ENCODE measurements at regions not wholly inside any gene's neighbourhood (a gene's known extent, or its start where the extent isn't known, plus 50 kb on each side); places are given as distances from the start of the nearest gene placed in this dataset.
A peak's percentile ranks its signal among the peaks of the same experiment; 100 is the strongest.

DNA sequence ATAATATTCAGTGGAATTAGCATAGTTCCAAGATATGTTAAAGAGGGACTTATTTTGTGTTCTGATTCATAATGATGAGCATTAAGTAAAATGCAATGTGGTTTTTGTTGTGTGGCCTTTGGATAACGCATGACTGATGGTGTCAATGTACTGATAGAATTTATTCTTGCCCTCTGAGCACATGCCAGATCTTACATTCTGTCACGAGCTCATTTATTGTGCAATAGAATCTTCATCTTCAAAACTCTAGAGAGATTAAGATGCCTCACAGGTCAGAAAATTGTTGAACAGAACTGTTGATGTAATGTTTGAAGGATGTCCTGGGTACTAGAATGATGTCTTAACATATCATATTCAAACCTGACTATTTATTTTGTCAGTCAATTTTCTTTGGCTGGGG, 148.0 kb upstream of the HTR2A start:
- no peak for DNase-seq (ENCODE audit: low spot score)

- peak; percentile 52 for DNase-seq (ENCODE audit: low spot score)
Observed at GRCh38 chr13:47039106-47039505, 142.3 kb upstream of the HTR2A start.

- DNase-seq (ENCODE audit: low spot score), result no peak
Observed at GRCh38 chr13:47038188-47038587, 141.3 kb upstream of the HTR2A start.

- DNase-seq (ENCODE audit: low spot score), result no peak
Observed at GRCh38 chr13:47036294-47037008, 139.6 kb upstream of the HTR2A start.

- DNase-seq (ENCODE audit: low spot score), result peak; percentile 50
Observed at GRCh38 chr13:47033216-47033615, 136.4 kb upstream of the HTR2A start.

DNA sequence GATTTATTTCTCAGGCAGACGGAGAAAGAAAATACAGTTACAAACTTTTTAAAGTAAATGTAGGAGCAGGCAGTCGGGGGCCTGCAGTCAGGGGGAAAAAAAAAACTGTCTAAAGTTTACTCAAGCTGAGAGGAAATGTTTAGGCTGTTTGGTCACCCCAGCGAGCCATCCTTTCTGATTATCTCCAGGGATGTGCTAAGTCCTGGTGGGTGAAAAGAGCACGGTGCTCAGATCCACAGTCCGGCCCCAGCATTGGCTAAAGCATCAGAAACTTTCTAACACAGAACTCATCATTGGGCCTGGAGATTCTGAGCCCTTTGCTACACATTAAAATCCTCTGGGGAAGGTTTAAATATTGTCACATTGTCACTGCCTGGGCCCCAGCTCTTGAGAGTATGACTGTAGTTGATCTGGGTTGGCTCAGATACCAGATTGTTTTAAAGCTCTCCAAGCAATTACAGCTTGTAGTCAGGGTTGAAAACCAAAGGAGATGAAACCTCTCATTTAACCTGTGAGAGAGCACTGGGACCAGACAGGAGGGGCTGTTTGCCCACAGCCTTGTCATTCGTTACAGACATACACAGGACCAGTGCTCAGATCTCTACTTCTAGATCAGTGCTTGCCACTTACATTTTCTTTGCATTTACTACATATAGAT, 131.1 kb upstream of the HTR2A start:
- no peak for DNase-seq (ENCODE audit: low spot score)

- no peak for DNase-seq (ENCODE audit: low spot score)
Observed at GRCh38 chr13:47025791-47026447, 129.1 kb upstream of the HTR2A start.

DNA sequence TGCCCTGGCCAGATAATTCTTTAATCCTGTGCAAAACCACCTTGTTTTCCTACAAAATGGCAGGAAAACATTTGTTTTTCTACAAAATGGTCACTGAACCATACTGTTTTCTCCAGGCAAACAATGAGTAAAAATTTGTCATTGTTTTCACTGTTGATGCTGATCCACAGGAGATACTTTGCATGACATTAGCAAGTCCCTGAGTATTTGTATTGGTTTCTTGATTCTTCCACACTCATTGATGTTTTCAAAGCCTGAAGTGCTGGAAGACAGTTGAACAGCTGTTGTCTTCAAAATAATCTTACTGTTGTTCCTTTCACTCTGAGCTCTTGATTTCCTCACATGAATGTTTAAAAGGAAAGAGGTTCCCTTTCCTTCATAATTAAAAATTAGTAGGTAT, 123.1 kb upstream of the HTR2A start:
- DNase-seq (ENCODE audit: low spot score), result no peak

DNA sequence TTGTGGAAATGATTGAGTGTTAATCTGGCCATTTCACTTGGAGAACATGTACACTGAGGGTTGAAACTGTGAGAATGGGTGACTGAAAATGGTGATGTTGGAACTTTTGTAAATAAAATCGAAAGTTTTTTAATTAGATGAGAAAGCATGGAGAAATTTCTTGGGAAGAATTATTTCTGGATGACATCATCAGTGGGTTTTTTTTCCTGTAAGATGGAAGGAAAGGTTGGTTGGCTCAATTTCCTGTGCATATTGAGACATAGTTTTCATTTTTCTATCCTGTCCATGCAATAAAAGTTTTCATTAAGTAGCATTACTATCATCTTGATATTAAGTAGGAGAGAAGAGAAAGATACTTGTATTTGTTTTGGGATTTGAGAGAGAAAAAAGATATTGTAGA, 120.6 kb upstream of the HTR2A start:
- DNase-seq (ENCODE audit: low spot score), result peak; percentile 18

DNA sequence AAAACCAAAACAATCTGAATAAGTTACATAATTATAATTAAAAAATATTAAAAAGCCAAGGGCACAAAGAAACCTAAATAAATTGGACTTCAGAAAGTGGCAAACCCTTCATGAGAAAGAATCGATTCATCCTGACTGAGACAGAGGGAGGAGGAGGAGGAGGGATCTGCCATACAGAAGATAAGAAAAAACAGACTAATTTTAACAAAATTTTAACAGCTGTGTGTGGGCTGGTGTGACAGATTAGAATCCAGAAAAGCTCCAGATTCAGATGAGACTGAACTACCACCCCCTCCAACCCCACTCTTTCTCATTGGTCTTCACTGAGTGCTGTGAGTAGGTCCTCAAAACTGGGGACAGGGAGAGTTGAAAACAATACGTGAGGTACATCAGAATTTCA, 111.5 kb upstream of the HTR2A start:
- no peak for DNase-seq (ENCODE audit: low spot score)

GRCh38 chr13:47005756-47006414, 109.0 kb upstream of the HTR2A start:
- no peak for DNase-seq (ENCODE audit: low spot score)

DNA sequence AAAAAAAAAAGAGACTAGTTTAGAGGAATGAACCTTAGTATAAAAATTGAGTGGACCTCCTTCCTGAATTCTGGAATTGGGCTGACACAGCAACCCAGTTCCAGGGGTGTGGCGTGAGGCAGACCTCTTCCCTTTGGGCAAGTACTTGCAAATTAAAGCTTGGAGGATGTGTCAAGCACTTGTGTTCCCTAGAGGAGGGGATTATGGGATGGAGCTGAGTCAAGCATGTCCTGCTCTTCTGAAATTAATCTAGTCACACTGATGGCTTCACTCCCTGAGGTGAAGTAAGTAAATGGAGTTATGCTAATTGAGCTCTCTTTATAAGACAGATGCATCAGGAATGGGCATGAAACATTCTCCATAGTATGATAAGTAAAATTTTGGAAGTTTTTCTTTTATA, 107.7 kb upstream of the HTR2A start:
- DNase-seq (ENCODE audit: low spot score), result no peak

DNA sequence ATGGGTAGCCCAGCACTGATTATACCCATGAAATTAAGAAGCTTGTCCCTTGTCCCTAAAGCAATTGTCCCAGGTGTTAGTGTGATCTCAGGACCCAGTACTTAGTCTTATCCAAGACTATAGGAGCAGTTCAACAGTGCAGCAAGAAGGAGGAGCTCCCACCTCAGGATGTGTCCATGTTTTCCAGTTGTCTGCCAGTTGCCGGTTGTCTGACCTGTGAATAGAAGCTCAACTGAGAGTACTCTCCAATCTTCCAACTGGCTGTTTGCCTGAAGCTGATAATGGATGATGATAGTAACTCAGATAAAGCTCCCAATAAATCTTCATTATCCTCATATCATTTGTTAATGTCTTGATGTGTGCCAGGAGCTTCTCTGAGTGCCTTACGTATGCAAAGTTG, 107.2 kb upstream of the HTR2A start:
- no peak for DNase-seq (ENCODE audit: low spot score)

- peak; percentile 27 for DNase-seq (ENCODE audit: low spot score)
Observed at GRCh38 chr13:47000165-47000564, 103.3 kb upstream of the HTR2A start.

- DNase-seq (ENCODE audit: low spot score), result no peak
Observed at GRCh38 chr13:46996316-46997030, 99.6 kb upstream of the HTR2A start.

- no peak for DNase-seq (ENCODE audit: low spot score)
Observed at GRCh38 chr13:46995874-46996273, 99.0 kb upstream of the HTR2A start.

DNA sequence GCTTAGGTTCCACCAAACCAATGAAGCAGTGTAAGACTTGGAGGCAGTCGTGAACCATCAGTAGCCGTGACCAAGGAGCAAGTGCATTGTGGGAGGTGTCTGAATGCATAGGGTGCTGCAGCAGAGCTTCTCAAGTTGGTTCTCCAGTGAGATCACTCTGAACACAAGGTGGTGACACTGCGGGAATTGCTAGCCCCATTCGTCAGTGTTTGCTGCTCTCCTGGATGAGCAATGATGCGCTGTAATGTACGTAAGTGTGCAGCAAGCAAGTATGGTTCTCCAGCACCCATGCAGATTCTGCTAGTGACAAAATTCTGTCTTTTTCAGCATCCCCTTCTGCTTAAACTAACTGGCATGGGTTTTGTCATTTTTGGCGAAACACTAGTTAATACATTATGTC, 97.6 kb upstream of the HTR2A start:
- no peak for DNase-seq (ENCODE audit: low spot score)

DNA sequence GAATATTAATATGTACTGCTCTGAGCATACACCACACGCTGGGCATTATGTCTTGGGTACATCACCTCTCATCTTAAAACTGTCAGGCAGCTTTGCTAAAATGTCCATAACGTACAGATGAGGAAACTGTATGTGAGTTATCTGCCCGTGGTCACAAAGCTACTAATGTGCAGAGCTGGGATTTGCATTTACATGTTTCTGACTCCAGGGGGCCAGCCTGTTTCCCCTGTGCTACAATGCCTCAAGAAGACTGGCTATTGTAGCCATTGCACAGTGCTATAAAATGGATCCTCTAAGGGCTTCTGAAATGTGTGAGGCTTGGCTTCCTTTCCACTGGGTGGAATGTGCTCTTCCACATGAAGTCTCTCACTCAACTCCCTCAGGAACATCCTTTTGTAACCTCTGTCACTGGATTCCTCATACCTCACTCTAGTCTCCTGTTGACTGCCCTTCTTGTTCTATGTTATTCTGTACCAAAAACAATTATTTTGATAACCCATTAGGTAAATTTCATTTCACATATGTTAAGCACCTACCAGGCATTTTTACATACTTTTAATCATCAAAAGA, 95.6 kb upstream of the HTR2A start:
- DNase-seq (ENCODE audit: low spot score), result no peak

DNA sequence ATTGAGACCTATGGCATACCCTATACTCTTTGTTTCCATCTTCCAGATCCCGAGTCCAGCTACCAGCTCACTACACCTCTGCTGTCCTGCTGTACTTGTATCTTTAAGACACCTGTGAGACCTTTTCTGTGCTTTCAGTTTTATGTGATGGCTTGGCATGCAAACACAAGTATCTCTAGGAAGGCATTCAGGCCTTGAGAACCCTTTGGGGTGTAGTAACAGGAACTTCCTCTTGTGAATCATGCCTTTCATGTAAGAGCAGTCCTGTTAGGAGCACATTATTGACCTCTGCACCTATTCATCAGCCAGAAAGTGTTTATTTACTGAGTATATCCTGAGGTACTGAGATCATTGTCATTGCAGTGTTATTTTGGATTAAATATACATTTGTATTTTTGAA, 87.0 kb upstream of the HTR2A start:
- DNase-seq (ENCODE audit: low spot score), result no peak

- no peak for DNase-seq (ENCODE audit: low spot score)
Observed at GRCh38 chr13:46982856-46983582, 86.2 kb upstream of the HTR2A start.

GRCh38 chr13:46975173-46975572, 78.3 kb upstream of the HTR2A start:
- DNase-seq (ENCODE audit: low spot score), result no peak
